Endothelial cell of umbilical vein (primary cell): ENCODE measurements at regions not wholly inside any gene's neighbourhood (a gene's known extent, or its start where the extent isn't known, plus 50 kb on each side); places are given as distances from the start of the nearest gene placed in this dataset.

Experiments used
- BruUV-seq: library from RNA; stranded (reverse); fragments of 400-500 nt; replicated peaks from 2 replicates; lab custom pipeline; 2021; lab: Mats Ljungman, UMichigan
- CTCF ChIA-PET: fragments of 300-600, 350-600 bp; sonication (Branson Sonifier 250); formaldehyde crosslinking; loops from one replicate; lab custom pipeline; 2021; ENCODE audit warnings: antibody characterized with exemption, inconsistent platforms; lab: Charles Lee
- POLR2A ChIA-PET: fragments of 300-600, 350-600 bp; sonication (Branson Sonifier 250); formaldehyde crosslinking; loops from one replicate; lab custom pipeline; 2021; ENCODE audit warnings: antibody characterized with exemption, inconsistent platforms; lab: Charles Lee
- DNase-seq: peaks from one replicate; pipeline ENCODE4 v3.0.0-alpha.2; 2011; ENCODE audit warnings: low read depth, low spot score
- FAIRE-seq: peaks from 2 replicates; lab custom pipeline; 2011; peaks lifted over from hg19 to GRCh38; lab: Jason Lieb, UNC
- H2AFZ ChIP-seq: 2 replicates; pipeline ENCODE4 v1.6.0; 2012; ENCODE audit warnings: low read depth, low read length, control low read depth, inconsistent platforms
- H3K27ac ChIP-seq: 2 replicates; pipeline ENCODE4 v1.5.1; 2011; ENCODE audit warnings: low read depth, mild to moderate bottlenecking, control low read depth, low read length, moderate library complexity; ENCODE audit not compliant: insufficient read depth
- H3K27me3 ChIP-seq, 2 experiments: 2 replicates each; pipeline versions ENCODE4 v1.6.0 to v1.6.1; 2011; ENCODE audit warnings: low read length in 2 of 2, mixed read lengths in 1 of 2; ENCODE audit not compliant: control insufficient read depth in 2 of 2, insufficient read depth in 2 of 2
- H3K36me3 ChIP-seq, 2 experiments: 2 replicates in 1 of 2; 3 replicates in 1 of 2; pipeline ENCODE4 v1.5.1; 2011; ENCODE audit warnings: low read length in 2 of 2, mild to moderate bottlenecking in 1 of 2, moderate library complexity in 1 of 2; ENCODE audit not compliant: control insufficient read depth in 2 of 2, insufficient read depth in 2 of 2; ENCODE audit errors: extremely low read depth in 1 of 2
- H3K4me1 ChIP-seq: 3 replicates; pipeline ENCODE4 v1.5.1; 2011; ENCODE audit warnings: mild to moderate bottlenecking, low read length; ENCODE audit not compliant: control insufficient read depth, insufficient read depth; ENCODE audit errors: extremely low read depth
- H3K4me2 ChIP-seq: 2 replicates; pipeline ENCODE4 v1.6.1; 2011; ENCODE audit warnings: low read length, control low read depth, mixed read lengths; ENCODE audit not compliant: insufficient read depth
- H3K4me3 ChIP-seq, 3 experiments: fragments of 200-600 bp in 1 of 3; sonication (generic), shearing (Covaris generic) in 1 of 3; replicated peaks in 1 of 3; 2 replicates each; pipeline ENCODE4 v1.5.1; 2011 to 2016; ENCODE audit warnings: control low read depth in 3 of 3, low read length in 3 of 3, mild to moderate bottlenecking in 2 of 3, inconsistent platforms in 1 of 3, low read depth in 1 of 3, moderate library complexity in 1 of 3; ENCODE audit not compliant: insufficient read depth in 1 of 3
- H3K79me2 ChIP-seq: 2 replicates; pipeline ENCODE4 v1.6.0; 2012; ENCODE audit warnings: low read length, inconsistent platforms; ENCODE audit not compliant: control insufficient read depth, insufficient read depth
- H3K9ac ChIP-seq: replicated peaks from 2 replicates; pipeline ENCODE3; 2011; ENCODE audit warnings: low read length, control low read depth; ENCODE audit not compliant: insufficient read depth; ENCODE audit errors: extremely low read depth
- H3K9me1 ChIP-seq: replicated peaks from 3 replicates; pipeline ENCODE4 v1.6.0; 2011; ENCODE audit warnings: mild to moderate bottlenecking, low read length; ENCODE audit not compliant: control insufficient read depth, insufficient read depth; ENCODE audit errors: extremely low read depth
- H3K9me3 ChIP-seq: replicated peaks from 2 replicates; pipeline ENCODE4 v1.5.1; 2012; ENCODE audit warnings: low read length, inconsistent platforms; ENCODE audit not compliant: control insufficient read depth, insufficient read depth
- H4K20me1 ChIP-seq: replicated peaks from 2 replicates; pipeline ENCODE3; 2011; ENCODE audit warnings: mild to moderate bottlenecking, low read length; ENCODE audit not compliant: control insufficient read depth, insufficient read depth; ENCODE audit errors: extremely low read depth
- EZH2 ChIP-seq: IDR thresholded peaks from 2 replicates; pipeline ENCODE4 v1.6.1; 2012; ENCODE audit warnings: borderline replicate concordance, low read depth, mild to moderate bottlenecking, moderate library complexity, low read length, inconsistent platforms; ENCODE audit not compliant: severe bottlenecking
- FOS ChIP-seq: IDR thresholded peaks from 2 replicates; pipeline ENCODE4 v1.6.1; 2011; ENCODE audit warnings: mild to moderate bottlenecking, low read length, moderate library complexity, borderline replicate concordance; ENCODE audit not compliant: insufficient read depth
- GATA2 ChIP-seq: IDR thresholded peaks from 2 replicates; pipeline ENCODE4 v1.7.0; 2011; ENCODE audit warnings: low read depth, mild to moderate bottlenecking, moderate library complexity, mixed read lengths, low read length; ENCODE audit not compliant: insufficient read length, insufficient read depth
- JUN ChIP-seq: IDR thresholded peaks from 2 replicates; pipeline ENCODE4 v1.6.1; 2011; ENCODE audit warnings: borderline replicate concordance, low read depth; ENCODE audit not compliant: insufficient read length, insufficient read depth
- MYC ChIP-seq: IDR thresholded peaks from one replicate; pipeline ENCODE4 v1.6.1; 2011; ENCODE audit warnings: mild to moderate bottlenecking, low read depth, low read length
- POLR2A ChIP-seq: IDR thresholded peaks from 2 replicates; pipeline ENCODE4 v1.6.1; 2012; ENCODE audit warnings: low read depth, mild to moderate bottlenecking, control low read depth, low read length
- POLR2AphosphoS5 ChIP-seq: IDR thresholded peaks from 2 replicates; pipeline ENCODE4 v1.6.1; 2012; ENCODE audit warnings: low read depth, mild to moderate bottlenecking, control low read depth, low read length, moderate library complexity; ENCODE audit not compliant: insufficient read depth
- dilution Hi-C: fragments of 300-500 bp; cut with MboI; formaldehyde crosslinking; loops from one replicate; pipeline ENCODE4 v1.15.0; 2019; ENCODE audit warnings: low sequenced_read_pairs; ENCODE audit not compliant: extremely low pct_ligation_motif_present
- intact Hi-C: fragments of 100-400 bp; cut with micrococcal nuclease; formaldehyde crosslinking; loops from one replicate; pipeline ENCODE4 v1.10.0; 2022
- TF ChIP-seq, protein P1 (sequence below): IDR thresholded peaks from 2 replicates; pipeline ENCODE4 v1.6.1; 2011; ENCODE audit not compliant: insufficient read depth, insufficient read length
- TF ChIP-seq, protein P2 (sequence below), 2 donors: IDR thresholded peaks; 1 replicate in 1 of 2; 2 replicates in 1 of 2; pipeline ENCODE4 v1.5.1; 2011; ENCODE audit warnings: low read length in 2 of 2, mild to moderate bottlenecking in 2 of 2, moderate library complexity in 2 of 2, control low read depth in 1 of 2, inconsistent platforms in 1 of 2, low read depth in 1 of 2; ENCODE audit not compliant: insufficient read depth in 1 of 2; ENCODE audit errors: extremely low read depth in 1 of 2

DNA sequence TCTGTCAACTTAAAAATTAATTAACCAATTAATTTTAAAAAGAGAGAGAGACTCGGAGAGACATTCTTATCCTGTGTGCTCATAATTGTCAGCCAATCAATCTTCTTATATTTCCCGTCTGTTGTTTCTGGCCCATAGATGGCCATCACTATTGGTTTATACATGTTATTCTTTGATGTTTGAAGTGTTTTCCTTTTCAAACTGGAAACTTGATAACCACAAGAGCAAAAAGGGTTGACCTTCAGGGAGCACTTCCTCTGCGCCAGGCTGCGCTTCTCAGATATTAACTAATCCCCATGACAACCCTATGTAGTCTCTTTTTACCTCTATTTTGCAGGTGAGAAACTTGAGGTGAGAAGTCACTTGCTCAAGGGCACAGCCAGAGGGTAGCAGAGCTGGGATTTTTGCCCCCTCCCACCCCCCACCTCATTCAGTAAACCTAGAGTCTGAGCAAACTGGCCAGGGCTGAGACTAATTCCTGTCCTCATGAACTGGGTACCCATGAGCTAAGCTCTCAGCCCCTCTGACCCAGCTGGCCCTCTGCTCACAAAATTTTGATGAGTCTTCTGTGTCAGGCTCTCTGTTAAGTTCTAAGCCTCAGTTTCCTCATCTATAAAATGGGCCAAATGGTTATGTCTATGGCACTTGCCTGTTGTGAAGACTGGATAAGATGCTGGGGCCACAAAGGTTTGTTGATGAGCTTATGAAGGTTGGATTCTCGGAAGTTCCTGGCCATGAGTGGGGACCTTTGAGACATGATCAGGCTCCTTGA lies 86.0 kb upstream of the SH3PXD2B start:
- dilution Hi-C loops (no loop called here), intact Hi-C loops (no loop called here)
- DNase-seq (no peak), FAIRE-seq (no peak)
- Histone ChIP-seq H3K9ac (no peak overlapping the region), H3K4me3 (no peak overlapping the region), H4K20me1 (no peaks in the 10 kb centered on the region), H3K4me1 (no peaks in the 10 kb centered on the region), H3K9me3 (no peaks in the 10 kb centered on the region), H3K27me3 (peaks cover 0 to 2% of the 10 kb centered on the region in 2 experiments), H3K4me2 (no peak overlapping the region), H3K9me1 (no peaks in the 10 kb centered on the region), H3K36me3 (no peaks in the 10 kb centered on the region), H2AFZ (no peak overlapping the region), H3K27ac (no peak overlapping the region), H3K79me2 (no peaks in the 10 kb centered on the region)
- ChIA-PET POLR2A (no interaction called here), CTCF (no interaction called here)
- BruUV-seq = no TSS peak
- TF ChIP-seq EZH2 (no peak), POLR2A (no peak), GATA2 (no peak), POLR2AphosphoS5 (no peak), MYC (no peak), JUN (no peak), FOS (no peak)
- TF ChIP-seq, protein P1, sequence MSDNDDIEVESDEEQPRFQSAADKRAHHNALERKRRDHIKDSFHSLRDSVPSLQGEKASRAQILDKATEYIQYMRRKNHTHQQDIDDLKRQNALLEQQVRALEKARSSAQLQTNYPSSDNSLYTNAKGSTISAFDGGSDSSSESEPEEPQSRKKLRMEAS = no peak
- TF ChIP-seq, protein P2, sequence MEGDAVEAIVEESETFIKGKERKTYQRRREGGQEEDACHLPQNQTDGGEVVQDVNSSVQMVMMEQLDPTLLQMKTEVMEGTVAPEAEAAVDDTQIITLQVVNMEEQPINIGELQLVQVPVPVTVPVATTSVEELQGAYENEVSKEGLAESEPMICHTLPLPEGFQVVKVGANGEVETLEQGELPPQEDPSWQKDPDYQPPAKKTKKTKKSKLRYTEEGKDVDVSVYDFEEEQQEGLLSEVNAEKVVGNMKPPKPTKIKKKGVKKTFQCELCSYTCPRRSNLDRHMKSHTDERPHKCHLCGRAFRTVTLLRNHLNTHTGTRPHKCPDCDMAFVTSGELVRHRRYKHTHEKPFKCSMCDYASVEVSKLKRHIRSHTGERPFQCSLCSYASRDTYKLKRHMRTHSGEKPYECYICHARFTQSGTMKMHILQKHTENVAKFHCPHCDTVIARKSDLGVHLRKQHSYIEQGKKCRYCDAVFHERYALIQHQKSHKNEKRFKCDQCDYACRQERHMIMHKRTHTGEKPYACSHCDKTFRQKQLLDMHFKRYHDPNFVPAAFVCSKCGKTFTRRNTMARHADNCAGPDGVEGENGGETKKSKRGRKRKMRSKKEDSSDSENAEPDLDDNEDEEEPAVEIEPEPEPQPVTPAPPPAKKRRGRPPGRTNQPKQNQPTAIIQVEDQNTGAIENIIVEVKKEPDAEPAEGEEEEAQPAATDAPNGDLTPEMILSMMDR (IDR thresholded peaks at IDR 0.05; ENCODE audit: extremely low read depth in 1 of 2, insufficient read depth in 1 of 2, low read depth in 1 of 2, low read length in 2 of 2) = no peak
